ENCODE measurements at regions not wholly inside any gene's neighbourhood (a gene's known extent, or its start where the extent isn't known, plus 50 kb on each side); places are given as distances from the start of the nearest gene placed in this dataset.
A peak's percentile ranks its signal among the peaks of the same experiment; 100 is the strongest.
"Not testable (repeated sequence)": the region's sequence is repeated elsewhere in the genome, so short reads cannot be mapped to it uniquely, and the experiment has no call there.

- H3K9ac ChIP-seq, result no peak overlapping the region
- H2AFZ ChIP-seq (ENCODE audit: low read depth), result no peak overlapping the region
- no peak overlapping the region for H3K4me2 ChIP-seq
- WGBS (ENCODE audit: low lambda C conversion rate), result 16% methylated on average over 1 of the region's 1 CpG
- no peaks in the 10 kb centered on the region for H3F3A ChIP-seq (replicated peaks; ENCODE audit: insufficient read depth)
- H3K9me3 ChIP-seq, result no peaks in the 10 kb centered on the region
- no peaks in the 10 kb centered on the region for H3K79me2 ChIP-seq (ENCODE audit: insufficient read depth)
- no peak for DNase-seq
- H3K4me3 ChIP-seq (ENCODE audit: low read depth in 2 of 2, low read length in 1 of 2), result no peak overlapping the region
- no peaks in the 10 kb centered on the region for H3K27me3 ChIP-seq (ENCODE audit: insufficient read depth)
- no peaks in the 10 kb centered on the region for H4K20me1 ChIP-seq (ENCODE audit: insufficient read depth)
- H3K36me3 ChIP-seq (replicated peaks in 1 of 2; ENCODE audit: control insufficient read depth in 1 of 2, insufficient read depth in 2 of 2, low read length in 1 of 2), result no peaks in the 10 kb centered on the region
- TF ChIP-seq SMC3 (IDR thresholded peaks at IDR 0.05; ENCODE audit: low read depth, low read length), result no peak
- TF ChIP-seq ZBTB33 (IDR thresholded peaks at IDR 0.05; ENCODE audit: borderline replicate concordance, low read depth), result no peak
- TF ChIP-seq RCOR1 (IDR thresholded peaks at IDR 0.05; ENCODE audit: low read length), result no peak
- TF ChIP-seq FOXJ3 (CRISPR knock-in tag; IDR thresholded peaks at IDR 0.05), result no peak
- TF ChIP-seq, protein P1, sequence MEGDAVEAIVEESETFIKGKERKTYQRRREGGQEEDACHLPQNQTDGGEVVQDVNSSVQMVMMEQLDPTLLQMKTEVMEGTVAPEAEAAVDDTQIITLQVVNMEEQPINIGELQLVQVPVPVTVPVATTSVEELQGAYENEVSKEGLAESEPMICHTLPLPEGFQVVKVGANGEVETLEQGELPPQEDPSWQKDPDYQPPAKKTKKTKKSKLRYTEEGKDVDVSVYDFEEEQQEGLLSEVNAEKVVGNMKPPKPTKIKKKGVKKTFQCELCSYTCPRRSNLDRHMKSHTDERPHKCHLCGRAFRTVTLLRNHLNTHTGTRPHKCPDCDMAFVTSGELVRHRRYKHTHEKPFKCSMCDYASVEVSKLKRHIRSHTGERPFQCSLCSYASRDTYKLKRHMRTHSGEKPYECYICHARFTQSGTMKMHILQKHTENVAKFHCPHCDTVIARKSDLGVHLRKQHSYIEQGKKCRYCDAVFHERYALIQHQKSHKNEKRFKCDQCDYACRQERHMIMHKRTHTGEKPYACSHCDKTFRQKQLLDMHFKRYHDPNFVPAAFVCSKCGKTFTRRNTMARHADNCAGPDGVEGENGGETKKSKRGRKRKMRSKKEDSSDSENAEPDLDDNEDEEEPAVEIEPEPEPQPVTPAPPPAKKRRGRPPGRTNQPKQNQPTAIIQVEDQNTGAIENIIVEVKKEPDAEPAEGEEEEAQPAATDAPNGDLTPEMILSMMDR (IDR thresholded peaks at IDR 0.05), result no peak
- TF ChIP-seq ELF1 (IDR thresholded peaks at IDR 0.05), result no peak
- TF ChIP-seq, protein P2, sequence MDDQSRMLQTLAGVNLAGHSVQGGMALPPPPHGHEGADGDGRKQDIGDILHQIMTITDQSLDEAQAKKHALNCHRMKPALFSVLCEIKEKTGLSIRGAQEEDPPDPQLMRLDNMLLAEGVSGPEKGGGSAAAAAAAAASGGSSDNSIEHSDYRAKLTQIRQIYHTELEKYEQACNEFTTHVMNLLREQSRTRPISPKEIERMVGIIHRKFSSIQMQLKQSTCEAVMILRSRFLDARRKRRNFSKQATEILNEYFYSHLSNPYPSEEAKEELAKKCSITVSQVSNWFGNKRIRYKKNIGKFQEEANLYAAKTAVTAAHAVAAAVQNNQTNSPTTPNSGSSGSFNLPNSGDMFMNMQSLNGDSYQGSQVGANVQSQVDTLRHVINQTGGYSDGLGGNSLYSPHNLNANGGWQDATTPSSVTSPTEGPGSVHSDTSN (IDR thresholded peaks at IDR 0.05), result no peak
- TF ChIP-seq RFX5 (IDR thresholded peaks at IDR 0.05; ENCODE audit: low read length), result no peak
- no peak for TF ChIP-seq NRF1 (IDR thresholded peaks at IDR 0.05; ENCODE audit: low read depth, low read length)
- TF ChIP-seq RAD21 (IDR thresholded peaks at IDR 0.05; ENCODE audit: low read length), result no peak
- no peak for TF ChIP-seq TCF12 (IDR thresholded peaks at IDR 0.05)
- no peak for TF ChIP-seq JUND (IDR thresholded peaks at IDR 0.05)
- no peaks in the 10 kb centered on the region for H3K9me2 ChIP-seq
- no peaks in the 10 kb centered on the region for H3K4me1 ChIP-seq (ENCODE audit: control insufficient read depth in 1 of 2, insufficient read depth in 2 of 2, low read depth in 1 of 2, low read length in 1 of 2)
- POLR2A ChIA-PET, result no interaction called here
- CTCF ChIA-PET, result no interaction called here
- no peak overlapping the region for H3K27ac ChIP-seq (ENCODE audit: low read depth in 2 of 2, low read length in 1 of 2)
These were observed 280.9 kb upstream of the PRKX start for GRCh38 chrX:3994315-3994714.

DNA sequence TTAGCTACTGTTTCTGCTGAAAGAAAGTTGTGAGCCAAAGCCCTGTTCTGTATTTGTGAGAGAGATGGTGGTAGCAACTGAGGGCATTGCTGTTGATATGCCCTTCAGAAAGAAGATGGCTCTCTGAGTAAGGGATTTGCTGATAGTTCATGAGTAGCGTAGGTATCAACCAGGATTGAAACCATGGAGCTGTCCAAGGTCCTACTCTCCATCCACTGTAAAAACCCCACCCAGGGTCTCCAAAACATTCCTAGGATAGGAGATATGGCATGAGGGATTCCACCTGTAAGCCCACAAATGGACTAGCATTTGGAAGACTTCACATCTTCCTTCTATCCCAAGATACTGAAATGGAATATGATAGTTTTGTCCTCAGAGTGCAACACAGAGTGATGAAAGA, 277.1 kb upstream of the PRKX start:
- 11% methylated on average over 1 of the region's 1 CpG for WGBS (ENCODE audit: low lambda C conversion rate)
- no peaks in the 10 kb centered on the region for H3K36me3 ChIP-seq (replicated peaks in 1 of 2; ENCODE audit: control insufficient read depth in 1 of 2, insufficient read depth in 2 of 2, low read length in 1 of 2)
- POLR2A ChIA-PET, result no interaction called here
- no peak overlapping the region for H3K27ac ChIP-seq (ENCODE audit: low read depth in 2 of 2, low read length in 1 of 2)
- DNase-seq, result no peak
- no peaks in the 10 kb centered on the region for H3K27me3 ChIP-seq (ENCODE audit: insufficient read depth)
- H2AFZ ChIP-seq (ENCODE audit: low read depth), result no peak overlapping the region
- no peak overlapping the region for H3K4me3 ChIP-seq (ENCODE audit: low read depth in 2 of 2, low read length in 1 of 2)
- H3K9me3 ChIP-seq, result no peaks in the 10 kb centered on the region
- no peaks in the 10 kb centered on the region for H3K4me1 ChIP-seq (ENCODE audit: control insufficient read depth in 1 of 2, insufficient read depth in 2 of 2, low read depth in 1 of 2, low read length in 1 of 2)
- CTCF ChIA-PET, result interaction anchor here (1.4 kb wide), 1 partner anchor 27 kb away, joined by 3 read pairs; no protein-coding TSS in a partner anchor
- no peaks in the 10 kb centered on the region for H3K9me2 ChIP-seq
- no peak overlapping the region for H3K9ac ChIP-seq
- H4K20me1 ChIP-seq (ENCODE audit: insufficient read depth), result no peaks in the 10 kb centered on the region
- H3F3A ChIP-seq (replicated peaks; ENCODE audit: insufficient read depth), result no peaks in the 10 kb centered on the region
- H3K79me2 ChIP-seq (ENCODE audit: insufficient read depth), result no peaks in the 10 kb centered on the region
- TF ChIP-seq, protein P3, sequence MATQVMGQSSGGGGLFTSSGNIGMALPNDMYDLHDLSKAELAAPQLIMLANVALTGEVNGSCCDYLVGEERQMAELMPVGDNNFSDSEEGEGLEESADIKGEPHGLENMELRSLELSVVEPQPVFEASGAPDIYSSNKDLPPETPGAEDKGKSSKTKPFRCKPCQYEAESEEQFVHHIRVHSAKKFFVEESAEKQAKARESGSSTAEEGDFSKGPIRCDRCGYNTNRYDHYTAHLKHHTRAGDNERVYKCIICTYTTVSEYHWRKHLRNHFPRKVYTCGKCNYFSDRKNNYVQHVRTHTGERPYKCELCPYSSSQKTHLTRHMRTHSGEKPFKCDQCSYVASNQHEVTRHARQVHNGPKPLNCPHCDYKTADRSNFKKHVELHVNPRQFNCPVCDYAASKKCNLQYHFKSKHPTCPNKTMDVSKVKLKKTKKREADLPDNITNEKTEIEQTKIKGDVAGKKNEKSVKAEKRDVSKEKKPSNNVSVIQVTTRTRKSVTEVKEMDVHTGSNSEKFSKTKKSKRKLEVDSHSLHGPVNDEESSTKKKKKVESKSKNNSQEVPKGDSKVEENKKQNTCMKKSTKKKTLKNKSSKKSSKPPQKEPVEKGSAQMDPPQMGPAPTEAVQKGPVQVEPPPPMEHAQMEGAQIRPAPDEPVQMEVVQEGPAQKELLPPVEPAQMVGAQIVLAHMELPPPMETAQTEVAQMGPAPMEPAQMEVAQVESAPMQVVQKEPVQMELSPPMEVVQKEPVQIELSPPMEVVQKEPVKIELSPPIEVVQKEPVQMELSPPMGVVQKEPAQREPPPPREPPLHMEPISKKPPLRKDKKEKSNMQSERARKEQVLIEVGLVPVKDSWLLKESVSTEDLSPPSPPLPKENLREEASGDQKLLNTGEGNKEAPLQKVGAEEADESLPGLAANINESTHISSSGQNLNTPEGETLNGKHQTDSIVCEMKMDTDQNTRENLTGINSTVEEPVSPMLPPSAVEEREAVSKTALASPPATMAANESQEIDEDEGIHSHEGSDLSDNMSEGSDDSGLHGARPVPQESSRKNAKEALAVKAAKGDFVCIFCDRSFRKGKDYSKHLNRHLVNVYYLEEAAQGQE (IDR thresholded peaks at IDR 0.05; ENCODE audit: low read depth, low read length), result peak; percentile 78; the same call in 1 of the 2 replicates
- TF ChIP-seq FOXM1 (IDR thresholded peaks at IDR 0.05; ENCODE audit: low read depth), result no peak
- no peak overlapping the region for H3K4me2 ChIP-seq

GRCh38 chrX:3972104-3972858, 258.8 kb upstream of the PRKX start:
- H3K4me2 ChIP-seq; POLR2A ChIA-PET; H3F3A ChIP-seq (replicated peaks; ENCODE audit: insufficient read depth); H3K27ac ChIP-seq (ENCODE audit: low read depth in 2 of 2, low read length in 1 of 2); H3K4me1 ChIP-seq (ENCODE audit: control insufficient read depth in 1 of 2, insufficient read depth in 2 of 2, low read depth in 1 of 2, low read length in 1 of 2); H2AFZ ChIP-seq (ENCODE audit: low read depth); H3K9me2 ChIP-seq; DNase-seq; H4K20me1 ChIP-seq (ENCODE audit: insufficient read depth); H3K4me3 ChIP-seq (ENCODE audit: low read depth in 2 of 2, low read length in 1 of 2); H3K36me3 ChIP-seq (replicated peaks in 1 of 2; ENCODE audit: control insufficient read depth in 1 of 2, insufficient read depth in 2 of 2, low read length in 1 of 2); H3K9ac ChIP-seq; H3K79me2 ChIP-seq (ENCODE audit: insufficient read depth); H3K9me3 ChIP-seq; H3K27me3 ChIP-seq (ENCODE audit: insufficient read depth): not testable (repeated sequence)
- WGBS (ENCODE audit: low lambda C conversion rate), result 6% methylated on average over 6 of the region's 8 CpGs
- CTCF ChIA-PET, result interaction anchor here (0.8 kb wide), 1 partner anchor 9 kb away, joined by 3 read pairs; no protein-coding TSS in a partner anchor

All from SK-N-SH (cell line).